Spleen (tissue), 7 donors: ENCODE measurements at regions not wholly inside any gene's neighbourhood (a gene's known extent, or its start where the extent isn't known, plus 50 kb on each side); places are given as distances from the start of the nearest gene placed in this dataset.

Source experiments
- POLR2A ChIP-seq, 3 donors: fragments of 450-650 bp; IDR thresholded peaks; one replicate each; pipeline ENCODE4 v1.5.1; 2017; ENCODE audit warnings: antibody characterized with exemption in 3 of 3, mild to moderate bottlenecking in 1 of 3
- TF ChIP-seq, protein P1 (sequence below), 11 experiments: fragments of 200-600 bp in 7 of 11; fragments of 450-650 bp in 4 of 11; sonication (generic) in 4 of 11; IDR thresholded peaks in 8 of 11; conservative IDR thresholded peaks in 3 of 11; 1 replicate in 7 of 11; 2 replicates in 4 of 11; pipeline versions ENCODE4 v1.4.0 to v1.8.0; 2016 to 2021; ENCODE audit warnings: antibody characterized with exemption in 11 of 11, inconsistent platforms in 4 of 11, mild to moderate bottlenecking in 1 of 11
- donor health status: DM: no; HTN: no; CAD: no; lungs with moderate emphysema.
- donor health status: DM: no; HTN: no; CAD: no.
- donor health status: DM: no; HTN: no; CAD: no.

DNA sequence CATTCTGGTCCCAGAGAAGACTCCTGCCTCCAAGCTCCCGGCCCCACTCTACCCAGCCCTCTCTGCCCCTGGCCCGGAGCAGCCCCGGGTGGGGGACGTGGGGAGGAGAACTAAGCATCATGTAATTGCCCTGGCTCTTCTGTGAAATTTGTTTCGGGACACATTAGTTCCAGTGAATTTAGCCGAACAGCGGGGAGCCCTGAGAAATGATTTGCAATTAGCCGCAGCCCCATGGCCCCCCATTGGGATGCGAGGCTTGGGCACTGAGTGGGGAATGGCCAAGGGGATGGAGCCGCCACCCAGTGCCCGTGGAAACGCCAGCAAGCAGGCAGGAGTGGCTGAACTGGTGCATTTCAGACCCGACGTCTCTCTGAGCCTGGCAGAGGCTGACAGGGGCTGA is 173.9 kb upstream of the LHX5 start:
- TF ChIP-seq, protein P1, sequence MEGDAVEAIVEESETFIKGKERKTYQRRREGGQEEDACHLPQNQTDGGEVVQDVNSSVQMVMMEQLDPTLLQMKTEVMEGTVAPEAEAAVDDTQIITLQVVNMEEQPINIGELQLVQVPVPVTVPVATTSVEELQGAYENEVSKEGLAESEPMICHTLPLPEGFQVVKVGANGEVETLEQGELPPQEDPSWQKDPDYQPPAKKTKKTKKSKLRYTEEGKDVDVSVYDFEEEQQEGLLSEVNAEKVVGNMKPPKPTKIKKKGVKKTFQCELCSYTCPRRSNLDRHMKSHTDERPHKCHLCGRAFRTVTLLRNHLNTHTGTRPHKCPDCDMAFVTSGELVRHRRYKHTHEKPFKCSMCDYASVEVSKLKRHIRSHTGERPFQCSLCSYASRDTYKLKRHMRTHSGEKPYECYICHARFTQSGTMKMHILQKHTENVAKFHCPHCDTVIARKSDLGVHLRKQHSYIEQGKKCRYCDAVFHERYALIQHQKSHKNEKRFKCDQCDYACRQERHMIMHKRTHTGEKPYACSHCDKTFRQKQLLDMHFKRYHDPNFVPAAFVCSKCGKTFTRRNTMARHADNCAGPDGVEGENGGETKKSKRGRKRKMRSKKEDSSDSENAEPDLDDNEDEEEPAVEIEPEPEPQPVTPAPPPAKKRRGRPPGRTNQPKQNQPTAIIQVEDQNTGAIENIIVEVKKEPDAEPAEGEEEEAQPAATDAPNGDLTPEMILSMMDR (IDR thresholded peaks at IDR 0.05 in 8 of 11, conservative IDR thresholded peaks at IDR 0.05 in 3 of 11) = no peak
- TF ChIP-seq POLR2A (IDR thresholded peaks at IDR 0.05) = no peak
